Head of caudate nucleus (tissue), 42 donors: ENCODE measurements at regions not wholly inside any gene's neighbourhood (a gene's known extent, or its start where the extent isn't known, plus 50 kb on each side); places are given as distances from the start of the nearest gene placed in this dataset.

ENCODE experiments used
- DNase-seq, 42 donors: peaks; one replicate each; pipeline versions ENCODE4 v3.0.0 to v3.0.0-alpha.2; 2020 to 2021; ENCODE audit warnings: mixed read lengths in 7 of 42
- intact Hi-C: fragments of 100-400 bp; cut with DNase I; formaldehyde crosslinking; loops from one replicate; pipeline ENCODE4 v1.15.0; 2022

DNA sequence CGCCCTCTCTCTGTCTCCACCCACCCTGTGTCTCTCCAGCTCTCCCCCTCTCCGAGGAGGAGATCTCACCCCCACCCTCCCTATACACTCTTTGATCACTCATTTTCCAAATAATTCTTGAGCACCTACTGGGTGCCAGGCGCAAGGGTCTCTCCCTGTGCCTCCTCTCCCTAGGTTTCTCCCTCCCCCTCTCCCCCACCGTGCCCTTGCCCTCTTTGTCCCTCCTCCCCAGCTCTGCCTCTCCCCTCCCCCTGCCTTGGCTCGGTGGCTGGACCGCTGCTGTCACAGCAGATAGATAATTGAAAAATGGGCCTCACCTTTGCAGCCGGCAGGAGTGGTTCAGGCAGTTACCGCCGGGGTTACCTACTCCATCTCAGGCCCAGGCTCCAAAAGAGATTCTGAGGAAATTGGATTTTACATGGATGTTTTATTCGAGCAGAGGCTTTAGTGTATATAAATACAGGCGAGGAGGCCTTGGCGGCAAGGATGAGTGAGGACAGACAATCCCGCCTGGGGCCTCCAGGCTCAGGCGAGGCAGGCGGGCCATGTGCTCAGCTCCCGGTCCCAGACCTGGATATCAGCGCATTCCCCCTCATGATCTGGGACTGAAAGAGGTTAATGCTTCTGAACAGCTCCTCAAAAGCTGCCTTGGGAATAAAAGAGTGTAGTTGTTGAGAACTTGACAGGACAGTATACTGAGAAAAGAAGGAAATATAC, 60.8 kb upstream of the BTRC start:
- intact Hi-C loops: loop anchor here (5.0 kb wide), 1 partner anchor 274 kb away; no protein-coding TSS in a partner anchor
- peak in 8 of 42 donors; percentile 17 to 54 (median 38) for DNase-seq

DNA sequence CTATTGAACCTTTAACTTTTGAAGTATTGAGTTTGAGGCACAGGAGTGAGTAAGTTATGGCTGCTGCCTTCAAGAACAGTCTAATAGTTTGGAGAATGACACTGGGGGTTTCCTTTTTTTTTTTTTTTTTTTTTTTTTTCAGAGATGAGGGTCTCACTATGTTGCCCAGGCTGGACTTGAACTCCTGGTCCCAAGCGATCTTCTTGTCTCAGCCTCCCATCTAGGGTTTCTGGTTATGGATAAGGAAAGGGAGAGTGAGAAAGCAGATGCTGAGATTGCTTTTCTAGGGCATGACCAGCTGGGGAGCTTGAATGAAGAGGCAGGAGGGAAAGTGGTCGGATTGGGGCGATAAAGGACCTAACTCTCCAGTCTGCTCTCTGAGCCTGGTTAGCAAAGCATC, 59.9 kb upstream of the BTRC start:
- no peak for DNase-seq
- intact Hi-C loops: loop anchor here (5.0 kb wide), 1 partner anchor 273 kb away; no protein-coding TSS in a partner anchor

DNA sequence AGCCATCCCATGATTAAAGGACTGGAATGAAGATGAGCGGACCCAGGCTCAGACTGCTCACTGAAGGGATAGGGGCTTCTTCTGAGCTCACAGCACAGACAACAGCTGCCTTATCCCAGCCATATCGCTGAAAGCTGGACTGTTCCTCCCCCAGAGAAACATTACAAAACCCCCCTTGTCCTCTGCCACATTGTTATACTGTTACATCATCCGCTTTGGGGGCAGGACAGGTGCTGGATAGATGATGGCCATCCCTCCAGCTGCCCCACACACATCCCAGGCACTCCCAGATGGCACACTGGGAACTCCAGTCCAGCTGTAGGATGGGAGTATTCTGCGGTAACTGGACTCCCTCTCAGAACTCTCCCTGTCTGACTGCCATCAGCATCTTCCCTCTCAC, 58.7 kb upstream of the BTRC start:
- intact Hi-C loops: no loop called here

GRCh38 chr10:101297901-101298486, 56.0 kb upstream of the BTRC start:
- intact Hi-C loops: no loop called here

More for the DNA sequence above, 58.7 kb upstream of the BTRC start:
- peak in 27 of 42 donors; percentile 14 to 75 (median 47) for DNase-seq

GRCh38 chr10:101299211-101299610, 54.8 kb upstream of the BTRC start:
- DNase-seq: no peak
- intact Hi-C loops: no loop called here

More at GRCh38 chr10:101297901-101298486, 56.0 kb upstream of the BTRC start:
- peak; percentile 47 to 89 (median 76) for DNase-seq

GRCh38 chr10:101301111-101301731, 52.7 kb upstream of the BTRC start:
- DNase-seq: peak in 16 of 42 donors; percentile 29 to 67 (median 48)

DNA sequence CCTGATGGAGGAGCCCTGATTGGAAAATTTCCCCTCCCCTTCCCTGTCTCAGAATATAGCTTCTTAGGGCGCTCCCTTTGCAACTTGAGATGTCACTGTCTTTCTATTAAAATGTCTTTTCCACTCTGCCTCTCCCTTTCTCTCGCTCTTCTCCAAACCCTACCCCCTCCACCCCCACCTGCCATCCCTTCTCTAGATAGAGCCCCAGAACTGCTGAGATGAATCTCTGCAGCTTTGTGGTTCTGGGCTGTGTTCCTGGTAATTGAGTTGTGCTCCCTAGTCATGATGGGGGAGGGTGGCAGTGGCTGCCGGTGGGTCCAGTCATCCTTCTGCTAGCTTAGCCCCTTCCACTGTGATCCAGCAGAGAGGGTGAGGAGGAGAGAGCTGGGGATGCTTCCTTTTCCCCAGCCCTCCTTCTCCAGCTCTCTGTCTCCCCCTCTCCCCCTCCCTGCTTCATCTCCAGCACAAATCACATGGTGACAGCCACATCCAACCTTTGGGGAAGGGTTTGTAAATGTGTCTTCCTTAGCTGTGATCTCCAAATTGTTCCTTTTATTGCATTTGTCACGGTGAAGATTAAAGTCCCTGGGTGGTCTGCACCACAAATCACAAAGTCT, 50.8 kb upstream of the BTRC start:
- peak in 12 of 42 donors; percentile 18 to 65 (median 44) for DNase-seq
- intact Hi-C loops: no loop called here

More at GRCh38 chr10:101301111-101301731, 52.7 kb upstream of the BTRC start:
- intact Hi-C loops: no loop called here
